Stimulated activated CD8-positive, alpha-beta memory T cell treated with anti-CD3 and anti-CD28 coated beads, Interleukin-12 subunit alpha, Interleukin-12 subunit beta, amount 100 ng/mL, for 1 hour (primary cell): ENCODE measurements at regions not wholly inside any gene's neighbourhood (a gene's known extent, or its start where the extent isn't known, plus 50 kb on each side); places are given as distances from the start of the nearest gene placed in this dataset.
A peak's percentile ranks its signal among the peaks of the same experiment; 100 is the strongest.

ENCODE experiments used
- DNase-seq: peaks from one replicate; pipeline ENCODE4 v3.0.0-alpha.2; 2020; ENCODE audit warnings: low read depth

DNA sequence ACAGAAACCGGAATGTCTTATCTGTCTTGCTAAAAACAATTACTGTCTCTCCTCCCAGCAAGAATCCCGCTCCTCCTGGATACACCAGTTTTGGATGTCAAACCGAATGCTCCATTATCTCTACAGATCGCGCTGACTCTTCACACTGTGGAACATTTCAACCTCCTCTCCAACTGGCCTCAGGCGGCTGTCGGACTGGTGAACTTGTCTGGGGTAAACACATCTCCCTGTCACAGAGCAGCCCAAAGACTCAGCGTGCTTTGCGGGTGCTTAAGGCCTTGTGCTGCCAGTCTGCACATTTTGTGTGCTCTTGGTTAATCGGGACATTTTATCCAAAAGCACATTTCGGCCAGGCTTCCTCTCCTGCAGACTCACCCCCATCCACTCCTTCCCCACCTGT is 173.1 kb downstream of the ICOS start:
- DNase-seq, result no peak

DNA sequence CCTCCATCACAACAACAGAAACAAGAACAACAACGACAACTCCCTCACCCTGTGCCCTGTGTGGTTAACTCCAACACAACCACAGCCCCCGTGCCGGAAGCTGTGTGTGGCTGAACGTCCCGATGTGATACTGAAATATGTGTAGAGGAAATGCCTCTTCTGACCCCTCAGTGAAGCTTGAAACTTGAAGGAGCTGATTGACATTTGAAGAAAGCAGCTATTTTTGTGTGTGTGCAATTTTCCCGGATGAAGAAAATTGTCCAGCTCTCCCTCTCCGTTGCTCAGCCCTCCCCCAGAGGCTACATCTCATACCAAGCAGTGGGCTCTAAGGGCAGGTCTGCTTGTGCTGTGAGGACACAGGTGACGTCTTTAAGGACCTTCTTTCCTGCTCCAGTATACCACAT is 173.8 kb downstream of the ICOS start:
- DNase-seq, result peak; percentile 23

GRCh38 chr2:204110751-204111516 is 174.4 kb downstream of the ICOS start:
- DNase-seq, result no peak

DNA sequence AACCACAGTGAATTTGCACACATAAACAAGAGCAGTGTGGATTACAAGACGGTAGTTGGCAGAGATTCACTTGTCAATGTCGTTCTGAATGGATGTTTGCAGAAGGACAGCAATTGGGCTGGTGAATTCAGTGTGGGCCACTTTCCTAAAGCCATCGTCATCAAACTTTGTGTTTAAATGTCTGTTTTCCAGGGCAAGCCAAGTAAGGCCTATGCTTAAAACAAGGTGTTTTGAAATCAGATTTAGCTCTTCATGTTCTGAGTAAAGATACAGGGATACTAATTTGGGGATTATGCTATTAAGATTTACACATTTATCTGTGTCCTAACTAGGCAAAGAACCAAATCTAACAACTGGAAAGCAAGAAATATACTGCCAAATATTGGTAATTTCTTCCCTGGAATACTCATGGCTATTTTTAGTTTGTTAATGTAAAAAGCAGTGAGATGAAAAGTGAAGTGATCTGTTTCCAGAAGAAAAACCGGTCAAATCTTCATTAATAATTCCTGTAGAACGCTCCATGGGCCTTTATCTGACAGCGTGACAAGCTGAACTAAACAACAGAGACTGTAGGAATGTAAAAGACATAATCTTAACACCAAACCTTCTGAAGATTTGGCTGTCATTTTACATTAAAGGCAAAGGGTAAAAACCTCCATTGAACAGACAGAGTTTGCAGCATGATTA is 175.7 kb downstream of the ICOS start:
- no peak for DNase-seq

GRCh38 chr2:204114295-204115136 is 178.0 kb downstream of the ICOS start:
- DNase-seq, result no peak

- DNase-seq, result no peak
Measured at GRCh38 chr2:204115137-204116056, 178.8 kb downstream of the ICOS start.

DNA sequence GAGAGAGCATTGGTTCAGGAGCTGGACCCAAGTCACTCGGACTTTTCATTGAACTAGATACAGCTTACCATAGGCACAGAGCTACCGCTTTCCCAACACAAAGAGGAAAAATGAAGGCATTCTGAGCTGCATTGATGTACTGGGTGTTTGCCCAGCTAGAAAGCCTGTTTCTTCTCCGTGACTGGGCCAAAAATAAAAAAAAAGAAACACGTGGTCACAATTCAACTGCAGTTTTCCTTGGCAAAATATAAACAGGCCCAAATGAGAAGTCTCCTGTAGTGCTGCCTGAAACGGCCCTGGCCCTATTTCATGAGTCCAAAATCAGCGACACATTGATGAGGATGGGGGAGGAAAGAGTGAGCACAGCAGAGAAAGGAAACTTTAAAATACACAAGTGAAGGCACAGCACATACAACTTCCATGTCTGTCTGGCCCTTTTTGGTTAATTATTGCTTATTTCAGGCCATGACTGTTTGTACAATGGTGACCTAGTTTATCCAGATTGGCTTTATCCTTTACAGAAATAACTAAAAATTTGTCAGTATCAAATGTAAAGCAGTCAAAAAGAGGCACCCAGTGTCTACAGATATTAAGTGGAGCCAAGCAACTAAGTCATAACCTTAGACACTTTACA is 179.7 kb downstream of the ICOS start:
- no peak for DNase-seq

DNA sequence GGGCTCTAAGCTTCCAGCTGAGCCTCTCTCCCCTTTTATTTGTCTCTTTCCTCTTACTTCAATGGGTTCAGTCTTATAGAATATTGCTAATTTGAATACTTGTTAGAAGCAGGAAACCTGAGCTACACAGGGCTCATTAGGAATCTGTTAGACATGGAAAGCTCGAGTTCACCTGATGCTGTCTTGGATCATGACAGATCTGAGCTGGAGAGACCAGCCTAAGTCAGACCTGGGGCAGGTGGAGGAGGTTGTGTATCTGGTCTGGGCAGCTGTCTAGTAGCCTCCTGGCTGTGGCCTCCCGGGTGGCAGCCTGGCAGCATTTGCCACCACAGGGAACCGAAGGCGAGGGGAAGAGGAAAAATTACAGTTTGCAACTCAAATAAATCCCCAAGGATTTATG is 185.9 kb downstream of the ICOS start:
- no peak for DNase-seq

DNA sequence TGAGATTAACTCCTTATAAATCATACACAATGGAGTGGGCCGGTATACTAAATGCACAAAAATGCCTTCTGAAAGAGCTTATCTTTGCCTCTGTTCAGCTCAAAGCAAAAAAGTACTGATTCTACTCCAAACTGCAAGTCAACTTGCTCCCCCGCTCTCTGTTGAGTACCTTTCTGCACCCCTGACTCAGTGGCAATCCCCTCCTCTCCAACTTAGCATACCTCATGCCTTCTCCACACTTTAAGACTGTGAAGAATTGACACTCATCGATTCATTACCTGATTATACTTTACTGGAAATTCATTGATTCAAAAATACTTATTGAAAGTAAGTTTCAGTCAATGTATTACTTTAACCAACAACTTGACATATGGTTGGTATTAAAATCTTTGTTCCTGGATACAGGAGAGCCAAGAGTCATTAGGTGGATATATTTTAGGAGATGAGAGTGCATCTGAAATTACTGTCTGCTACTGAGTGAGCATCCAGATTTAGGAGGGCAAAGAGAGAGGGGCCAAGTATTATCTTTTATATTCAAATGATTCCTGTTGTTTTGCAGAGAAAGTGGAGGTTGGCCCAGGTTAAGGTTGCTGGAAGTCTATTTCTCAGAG is 187.7 kb downstream of the ICOS start:
- no peak for DNase-seq

- no peak for DNase-seq
Measured at GRCh38 chr2:204126705-204127104, 190.1 kb downstream of the ICOS start.

- DNase-seq, result no peak
Measured at GRCh38 chr2:204127238-204127637, 190.7 kb downstream of the ICOS start.

DNA sequence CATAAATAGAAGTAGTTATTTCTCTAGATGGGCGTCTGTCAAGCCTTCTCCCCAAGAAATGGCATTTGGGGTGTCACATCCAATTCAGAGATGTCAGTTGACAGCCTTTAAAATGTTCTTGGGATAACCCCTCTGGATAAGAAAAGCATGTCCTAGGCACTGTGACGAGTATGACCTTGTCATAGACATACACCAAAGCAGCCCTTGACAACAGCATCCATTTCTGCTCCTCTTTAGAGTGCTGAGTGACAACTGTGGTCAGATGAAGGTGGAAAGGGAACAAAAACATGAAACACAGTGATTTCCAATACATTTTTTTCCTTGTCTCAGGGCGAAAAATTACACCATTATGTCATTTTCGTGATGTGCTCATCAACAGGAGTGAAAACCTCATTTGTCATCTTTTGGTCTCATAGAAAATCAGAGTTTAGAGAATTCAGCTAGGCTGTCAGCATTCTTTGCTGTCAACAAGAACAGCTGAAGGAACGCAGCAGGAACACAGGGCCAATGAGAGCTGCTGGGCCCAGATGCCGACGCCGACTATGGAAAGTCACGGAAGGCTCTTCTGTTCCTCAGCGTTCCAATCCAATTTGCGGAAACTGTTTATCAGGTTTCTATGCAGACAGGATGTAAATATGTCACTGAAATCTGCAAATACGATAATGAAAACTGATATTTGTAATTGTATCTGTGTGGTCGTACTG is 193.2 kb downstream of the ICOS start:
- DNase-seq, result no peak

DNA sequence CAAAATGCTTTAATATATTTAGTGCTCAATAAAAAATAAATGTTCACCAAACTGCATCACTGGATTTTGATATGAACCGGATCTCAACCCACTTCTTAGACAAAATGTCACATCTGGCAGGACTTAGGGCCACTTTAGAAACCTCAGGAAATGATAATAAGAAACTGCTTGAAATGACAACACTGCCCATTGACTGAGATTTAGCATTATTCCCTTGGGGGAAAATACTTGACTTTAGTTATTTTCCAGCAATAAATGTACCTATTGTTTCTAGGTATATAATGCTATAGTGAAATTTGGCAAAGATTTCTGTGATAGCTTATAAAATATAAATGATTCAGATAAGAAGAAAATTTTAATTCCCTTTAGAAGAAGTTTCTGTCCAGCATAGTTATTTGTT is 195.1 kb downstream of the ICOS start:
- no peak for DNase-seq

GRCh38 chr2:204133476-204133875 is 196.9 kb downstream of the ICOS start:
- no peak for DNase-seq

DNA sequence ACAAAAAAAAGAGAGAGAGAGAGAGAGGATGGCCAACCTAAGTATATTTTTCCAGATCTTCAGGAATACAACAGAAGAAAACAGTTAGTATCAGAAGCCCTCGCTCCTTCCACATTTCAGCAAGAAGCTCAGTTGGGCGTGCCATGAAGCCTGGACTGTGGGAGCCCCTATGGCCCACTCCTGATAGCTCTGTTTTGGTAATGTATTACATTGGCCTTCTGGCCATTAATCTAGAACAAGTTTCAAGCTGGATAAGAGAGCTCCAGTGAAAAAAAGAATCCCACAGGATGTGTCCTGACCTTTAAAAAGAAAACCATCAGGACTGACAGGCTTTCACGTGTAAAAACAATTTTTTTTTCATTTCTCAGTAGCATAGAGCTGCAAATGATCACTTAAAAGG is 197.9 kb downstream of the ICOS start:
- DNase-seq, result no peak

- no peak for DNase-seq
Measured at GRCh38 chr2:204135752-204136151, 199.2 kb downstream of the ICOS start.

DNA sequence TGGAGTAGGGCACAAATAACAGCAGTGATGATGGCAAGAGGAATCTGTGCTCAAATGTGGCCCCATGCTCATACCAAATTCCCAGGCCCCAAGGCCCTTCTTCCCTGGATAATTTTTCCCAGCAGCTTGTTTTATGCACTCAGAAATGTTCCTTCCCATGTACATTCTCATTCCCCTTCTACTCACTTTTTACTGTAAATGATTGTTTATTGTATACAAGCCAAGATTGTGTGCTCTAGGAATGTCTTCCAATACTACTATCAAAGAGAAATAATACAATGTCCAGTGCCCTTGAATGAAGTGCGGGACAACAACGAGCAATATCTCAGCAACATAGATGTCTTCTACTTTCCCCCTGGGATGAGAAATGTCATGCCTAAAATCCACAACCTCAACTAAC is 201.6 kb downstream of the ICOS start:
- no peak for DNase-seq

DNA sequence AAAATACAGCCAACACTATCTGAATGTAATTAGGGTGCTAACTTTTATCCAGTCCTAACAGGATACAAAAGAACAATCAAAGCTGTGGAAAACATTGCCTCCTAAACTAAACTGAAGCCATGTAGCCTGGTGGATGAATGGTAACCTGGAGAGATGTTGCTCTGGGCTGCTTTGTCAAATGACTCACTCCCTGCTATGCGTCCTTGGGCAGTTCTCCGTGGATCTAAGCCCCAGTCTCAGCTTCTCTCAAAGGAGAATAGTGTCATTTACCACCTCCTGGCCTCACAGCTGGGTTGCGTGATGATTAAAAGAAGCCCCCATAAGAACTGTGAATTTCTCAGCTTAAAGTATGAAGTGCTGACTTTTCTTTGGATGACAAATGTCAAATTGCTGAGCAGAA is 203.7 kb downstream of the ICOS start:
- no peak for DNase-seq

DNA sequence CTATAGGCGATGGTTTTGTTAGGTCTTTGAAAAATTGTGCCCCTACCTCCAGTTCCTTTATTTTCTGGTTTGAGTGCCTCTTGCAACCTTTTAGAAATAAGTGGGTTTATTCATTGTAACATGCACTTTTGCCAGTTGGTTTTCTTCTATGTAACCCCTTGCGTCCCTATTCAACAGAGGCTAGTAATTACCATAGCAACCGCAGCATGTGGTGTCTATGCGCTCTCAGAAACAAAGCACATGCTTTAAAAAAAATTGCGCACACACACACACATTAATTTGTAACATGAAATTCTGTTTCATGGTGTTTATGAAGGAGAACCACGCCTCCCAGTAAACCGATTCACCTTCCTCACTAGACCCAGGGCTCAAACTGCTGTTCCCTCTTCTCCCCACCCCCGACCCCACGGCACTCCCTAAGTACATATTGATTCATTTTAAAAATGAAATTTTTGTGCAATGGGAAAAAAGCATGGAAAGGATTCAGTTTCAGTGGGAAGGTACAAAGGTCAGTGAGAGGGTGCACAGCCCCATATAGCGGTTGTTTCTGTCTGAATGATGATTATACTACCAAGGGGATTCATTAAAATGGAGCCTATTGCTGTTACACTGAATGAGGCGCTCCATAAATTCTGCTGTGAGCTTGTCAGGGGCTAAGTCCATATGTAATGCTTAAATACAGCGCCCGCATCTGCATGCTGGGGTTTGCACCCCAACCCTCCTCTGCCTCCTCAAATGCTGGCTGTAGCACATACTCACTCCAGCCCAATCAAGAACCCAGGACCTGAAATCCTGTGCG is 206.9 kb downstream of the ICOS start:
- DNase-seq, result no peak
